PC-9 (cell line): ENCODE measurements at regions not wholly inside any gene's neighbourhood (a gene's known extent, or its start where the extent isn't known, plus 50 kb on each side); places are given as distances from the start of the nearest gene placed in this dataset.

ENCODE experiments used
- BruUV-seq: library from RNA; stranded (reverse); fragments of 400-500 nt; replicated peaks from 2 replicates; lab custom pipeline; 2021; lab: Mats Ljungman, UMichigan
- CTCF ChIA-PET: fragments of 300-600 bp; sonication (Branson Sonifier 250); formaldehyde crosslinking; loops from one replicate; lab custom pipeline; 2022; ENCODE audit warnings: antibody characterized with exemption; lab: Charles Lee
- POLR2A ChIA-PET: fragments of 300-600 bp; sonication (Branson Sonifier 250); formaldehyde crosslinking; loops from one replicate; lab custom pipeline; 2022; ENCODE audit warnings: antibody characterized with exemption; ENCODE audit not compliant: unreplicated experiment; lab: Charles Lee
- DNase-seq, 2 experiments: peaks; one replicate each; pipeline versions ENCODE4 v3.0.0 to v3.0.0-alpha.2; 2015 to 2022; ENCODE audit warnings: mixed read lengths in 1 of 2
- H2AFZ ChIP-seq: fragments of 200-600 bp; sonication (generic); 2 replicates; pipeline ENCODE4 v1.8.1; 2017; ENCODE audit warnings: antibody characterized with exemption
- H3F3A ChIP-seq: fragments of 200-600 bp; sonication (generic); 2 replicates; pipeline ENCODE4 v1.8.1; 2017; ENCODE audit warnings: antibody characterized with exemption, mild to moderate bottlenecking, low read depth; ENCODE audit not compliant: insufficient read depth
- H3K27ac ChIP-seq: fragments of 200-600 bp; sonication (generic); 2 replicates; pipeline ENCODE4 v1.6.1; 2016; ENCODE audit warnings: mixed run types
- H3K27me3 ChIP-seq: fragments of 200-600 bp; sonication (generic); 2 replicates; pipeline ENCODE4 v1.6.1; 2016; ENCODE audit warnings: low read depth, mixed run types; ENCODE audit not compliant: insufficient read depth
- H3K36me3 ChIP-seq: fragments of 200-600 bp; sonication (generic); 2 replicates; pipeline ENCODE4 v1.6.1; 2016; ENCODE audit warnings: low read depth, mixed run types
- H3K4me1 ChIP-seq: fragments of 200-600 bp; sonication (generic); replicated peaks from 2 replicates; pipeline ENCODE4 v1.6.1; 2016; ENCODE audit warnings: mixed run types; ENCODE audit not compliant: insufficient read depth
- H3K4me2 ChIP-seq: fragments of 200-600 bp; sonication (generic); 2 replicates; pipeline ENCODE4 v1.6.1; 2017; ENCODE audit warnings: mixed run types
- H3K4me3 ChIP-seq: fragments of 200-600 bp; sonication (generic); 2 replicates; pipeline ENCODE4 v1.6.1; 2016; ENCODE audit warnings: mixed run types
- H3K79me2 ChIP-seq: fragments of 200-600 bp; sonication (generic); 2 replicates; pipeline ENCODE4 v1.6.1; 2017; ENCODE audit warnings: low read depth, mixed run types
- H3K9me2 ChIP-seq: fragments of 200-600 bp; sonication (generic); 2 replicates; pipeline ENCODE4 v1.8.1; 2017; ENCODE audit warnings: mild to moderate bottlenecking; ENCODE audit not compliant: insufficient read depth
- H3K9me3 ChIP-seq: fragments of 200-600 bp; sonication (generic); 2 replicates; pipeline ENCODE4 v1.8.1; 2016; ENCODE audit warnings: low read depth; ENCODE audit not compliant: insufficient read depth
- H4K20me1 ChIP-seq: fragments of 200-600 bp; sonication (generic); 2 replicates; pipeline ENCODE4 v1.8.1; 2017; ENCODE audit not compliant: insufficient read depth
- CTCF ChIP-seq: fragments of 200-600 bp; sonication (generic); conservative IDR thresholded peaks from 2 replicates; pipeline ENCODE4 v1.6.1; 2017; ENCODE audit warnings: mixed run types, antibody characterized with exemption, mild to moderate bottlenecking, moderate library complexity
- EZH2 ChIP-seq: fragments of 200-600 bp; sonication (generic); IDR thresholded peaks from 2 replicates; pipeline ENCODE4 v1.8.0; 2017; ENCODE audit warnings: antibody characterized with exemption, low read depth
- intact Hi-C: fragments of 100-400 bp; cut with micrococcal nuclease; formaldehyde crosslinking; loops from one replicate; pipeline ENCODE4 v1.10.0; 2022; ENCODE audit not compliant: unreplicated experiment

DNA sequence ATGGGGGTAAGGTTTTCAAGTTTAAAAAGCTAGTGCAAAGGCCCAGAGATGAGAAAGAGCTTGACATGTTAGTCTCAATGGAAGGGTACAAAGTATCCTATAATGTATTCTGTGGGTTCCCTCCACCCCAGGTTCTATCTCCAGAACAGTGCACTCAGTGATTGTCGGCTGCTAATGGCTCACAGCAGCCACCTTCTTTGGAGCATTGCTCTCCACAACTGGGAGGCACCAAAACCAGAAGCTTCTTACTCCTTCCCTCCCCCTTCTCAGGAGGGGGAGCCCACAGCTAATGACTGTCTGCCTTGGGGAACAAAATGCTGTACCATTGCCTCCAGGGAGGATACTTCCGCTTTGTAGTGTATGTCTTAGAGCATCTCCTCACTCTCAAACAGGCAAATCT is 439.4 kb upstream of the RBMS3 start:
- H3K36me3 ChIP-seq, result no peaks in the 10 kb centered on the region
- no TSS peak for BruUV-seq
- no peaks in the 10 kb centered on the region for H3K4me1 ChIP-seq
- no peaks in the 10 kb centered on the region for H3F3A ChIP-seq
- no peaks in the 10 kb centered on the region for H3K9me3 ChIP-seq
- no peak for DNase-seq
- no peak overlapping the region for H3K4me3 ChIP-seq
- TF ChIP-seq CTCF (no peak), EZH2 (no peak)
- CTCF ChIA-PET, result no interaction called here
- H3K4me2 ChIP-seq, result no peak overlapping the region
- POLR2A ChIA-PET, result no interaction called here
- H3K27me3 ChIP-seq, result no peaks in the 10 kb centered on the region
- intact Hi-C loops, result no loop called here
- no peaks in the 10 kb centered on the region for H3K9me2 ChIP-seq
- H3K27ac ChIP-seq, result no peak overlapping the region
- no peak overlapping the region for H2AFZ ChIP-seq
- no peaks in the 10 kb centered on the region for H4K20me1 ChIP-seq
- H3K79me2 ChIP-seq, result no peaks in the 10 kb centered on the region

DNA sequence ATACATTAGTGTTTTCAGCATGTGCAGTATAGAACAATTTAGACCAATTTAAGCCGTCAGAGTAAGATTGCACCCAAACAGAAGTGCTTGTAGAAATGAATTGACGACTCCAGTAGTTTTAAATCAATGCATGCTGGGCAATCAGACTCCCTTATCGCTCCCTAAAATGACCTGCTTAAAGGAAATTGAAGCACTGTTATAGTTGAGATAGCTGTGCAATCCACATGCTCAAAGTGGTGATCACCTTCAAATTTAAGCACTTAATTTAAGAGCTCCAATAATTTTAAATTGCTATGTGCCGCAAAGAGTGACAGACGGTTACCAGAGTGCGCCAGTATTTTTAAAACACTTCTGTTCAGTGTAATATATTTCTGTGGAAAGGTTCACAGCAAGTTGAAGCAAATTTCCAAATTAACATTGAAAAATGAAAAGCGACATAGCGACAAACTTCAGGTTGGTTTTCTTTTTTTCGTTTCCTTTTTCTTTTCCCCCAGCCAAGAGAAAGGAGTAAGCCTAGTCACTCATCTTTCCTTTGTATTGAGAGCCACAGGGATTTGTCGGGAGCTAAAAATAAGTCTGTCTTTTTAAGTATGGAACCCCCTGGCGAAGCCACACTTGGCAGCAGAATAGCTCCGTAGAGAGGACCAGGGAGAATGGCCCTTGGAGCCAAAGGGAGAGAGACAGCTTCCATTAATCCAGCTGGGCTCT is 436.4 kb upstream of the RBMS3 start:
- POLR2A ChIA-PET, result no interaction called here

GRCh38 chr3:28845006-28845324 is 435.9 kb upstream of the RBMS3 start:
- H3K9me2 ChIP-seq, result no peaks in the 10 kb centered on the region
- H3K4me1 ChIP-seq, result no peaks in the 10 kb centered on the region
- H3K4me2 ChIP-seq, result no peak overlapping the region
- ChIA-PET CTCF (no interaction called here), POLR2A (no interaction called here)
- H3K36me3 ChIP-seq, result no peaks in the 10 kb centered on the region
- intact Hi-C loops, result no loop called here
- no TSS peak for BruUV-seq
- H3K27me3 ChIP-seq, result no peaks in the 10 kb centered on the region
- no peak overlapping the region for H2AFZ ChIP-seq
- no peaks in the 10 kb centered on the region for H3K79me2 ChIP-seq
- no peaks in the 10 kb centered on the region for H3F3A ChIP-seq
- TF ChIP-seq CTCF (no peak), EZH2 (no peak)
- DNase-seq, result no peak
- no peak overlapping the region for H3K27ac ChIP-seq
- H3K9me3 ChIP-seq, result no peaks in the 10 kb centered on the region
- H4K20me1 ChIP-seq, result no peaks in the 10 kb centered on the region
- no peak overlapping the region for H3K4me3 ChIP-seq

More for the DNA sequence above, 436.4 kb upstream of the RBMS3 start:
- Histone ChIP-seq H2AFZ (no peak overlapping the region), H3K9me3 (no peaks in the 10 kb centered on the region), H3K79me2 (no peaks in the 10 kb centered on the region), H3K4me1 (no peaks in the 10 kb centered on the region), H3K9me2 (no peaks in the 10 kb centered on the region), H3K36me3 (no peaks in the 10 kb centered on the region), H3K27me3 (no peaks in the 10 kb centered on the region), H3K4me2 (no peak overlapping the region), H3K4me3 (no peak overlapping the region), H3F3A (no peaks in the 10 kb centered on the region), H3K27ac (no peak overlapping the region), H4K20me1 (no peaks in the 10 kb centered on the region)
- TF ChIP-seq CTCF (no peak), EZH2 (no peak)
- DNase-seq, result no peak
- intact Hi-C loops, result no loop called here
- no TSS peak for BruUV-seq
- CTCF ChIA-PET, result no interaction called here
